IMR-90 (cell line): ENCODE measurements at regions not wholly inside any gene's neighbourhood (a gene's known extent, or its start where the extent isn't known, plus 50 kb on each side); places are given as distances from the start of the nearest gene placed in this dataset.

Experiments
- ATAC-seq: fragments of 200-7000 bp; cut with Tn5 transposase; 2 replicates; pipeline ENCODE4 v1.9.1; 2020; ENCODE audit warnings: low read depth, mild to moderate bottlenecking, moderate library complexity
- BruUV-seq: library from RNA; stranded (reverse); fragments of 400-500 nt; replicated peaks from 2 replicates; lab custom pipeline; 2021; lab: Mats Ljungman, UMichigan
- CTCF ChIA-PET: fragments of 300-600 bp; formaldehyde crosslinking; extraction: SDS; loops from one replicate; lab custom pipeline; 2021; ENCODE audit warnings: antibody characterized with exemption; lab: Yijun Ruan, JAX
- POLR2A ChIA-PET: fragments of 300-600 bp; sonication (Branson Sonifier 250); formaldehyde crosslinking; loops from one replicate; lab custom pipeline; 2022; ENCODE audit warnings: antibody characterized with exemption; ENCODE audit not compliant: unreplicated experiment; lab: Charles Lee
- DNase-seq: peaks from one replicate; pipeline ENCODE4 v3.0.0; 2013
- H2AFZ ChIP-seq: replicated peaks from 2 replicates; pipeline ENCODE3; 2013; ENCODE audit warnings: low read length, mild to moderate bottlenecking; ENCODE audit not compliant: poor library complexity
- H2AK5ac ChIP-seq: 2 replicates; pipeline ENCODE4 v1.6.1; 2013; ENCODE audit warnings: low read depth, low read length, inconsistent platforms
- H2AK9ac ChIP-seq: replicated peaks from 2 replicates; pipeline ENCODE3; 2013; ENCODE audit warnings: mild to moderate bottlenecking, low read depth, low read length, moderate library complexity; ENCODE audit not compliant: poor library complexity
- H2BK120ac ChIP-seq: 2 replicates; pipeline ENCODE4 v1.6.1; 2013; ENCODE audit warnings: low read depth, low read length, inconsistent platforms
- H2BK15ac ChIP-seq: 3 replicates; pipeline ENCODE4 v1.6.1; 2013; ENCODE audit warnings: low read depth, low read length, inconsistent platforms
- H2BK20ac ChIP-seq: 2 replicates; pipeline ENCODE4 v1.6.1; 2013; ENCODE audit warnings: low read depth, mild to moderate bottlenecking, inconsistent platforms, low read length, moderate library complexity
- H2BK5ac ChIP-seq: 2 replicates; pipeline ENCODE4 v1.6.1; 2013; ENCODE audit warnings: mild to moderate bottlenecking, low read depth, low read length, inconsistent platforms; ENCODE audit not compliant: poor library complexity, severe bottlenecking
- H3K14ac ChIP-seq: replicated peaks from 2 replicates; pipeline ENCODE4 v1.6.1; 2013; ENCODE audit warnings: low read depth, low read length, inconsistent platforms
- H3K18ac ChIP-seq: 2 replicates; pipeline ENCODE4 v1.6.1; 2013; ENCODE audit warnings: low read depth, low read length, control low read depth
- H3K23ac ChIP-seq: 2 replicates; pipeline ENCODE4 v1.6.1; 2013; ENCODE audit warnings: low read depth, low read length, inconsistent platforms
- H3K27ac ChIP-seq: 2 replicates; pipeline ENCODE4 v1.5.1; 2013; ENCODE audit warnings: mild to moderate bottlenecking, control low read depth, low read length; ENCODE audit not compliant: insufficient read depth
- H3K27me3 ChIP-seq: 2 replicates; pipeline ENCODE4 v1.6.1; 2013; ENCODE audit warnings: low read length; ENCODE audit not compliant: control insufficient read depth, insufficient read depth
- H3K36me3 ChIP-seq: 2 replicates; pipeline ENCODE4 v1.6.1; 2013; ENCODE audit warnings: low read length, mixed read lengths; ENCODE audit not compliant: control insufficient read depth, insufficient read depth
- H3K4ac ChIP-seq: 2 replicates; pipeline ENCODE4 v1.6.1; 2013; ENCODE audit warnings: low read depth, low read length, inconsistent platforms
- H3K4me1 ChIP-seq: 2 replicates; pipeline ENCODE4 v1.6.1; 2013; ENCODE audit warnings: low read length, mixed read lengths; ENCODE audit not compliant: control insufficient read depth, insufficient read depth
- H3K4me2 ChIP-seq: 2 replicates; pipeline ENCODE4 v1.6.1; 2013; ENCODE audit warnings: low read depth, mild to moderate bottlenecking, control low read depth, low read length, moderate library complexity
- H3K4me3 ChIP-seq: 2 replicates; pipeline ENCODE4 v1.5.1; 2013; ENCODE audit warnings: low read depth, mild to moderate bottlenecking, control low read depth, low read length, moderate library complexity; ENCODE audit not compliant: insufficient read depth
- H3K56ac ChIP-seq: 2 replicates; pipeline ENCODE4 v1.6.1; 2013; ENCODE audit warnings: low read length, inconsistent platforms; ENCODE audit not compliant: insufficient read depth; ENCODE audit errors: extremely low read depth
- H3K79me1 ChIP-seq, 2 experiments: 2 replicates each; pipeline ENCODE4 v1.6.1; 2013; ENCODE audit warnings: low read length in 2 of 2, inconsistent platforms in 1 of 2, low read depth in 1 of 2
- H3K9ac ChIP-seq: 2 replicates; pipeline ENCODE4 v1.6.1; 2013; ENCODE audit warnings: low read depth, low read length, control low read depth
- H3K9me1 ChIP-seq: 2 replicates; pipeline ENCODE4 v1.6.1; 2013; ENCODE audit warnings: low read length, inconsistent platforms; ENCODE audit not compliant: insufficient read depth
- H3K9me3 ChIP-seq: 2 replicates; pipeline ENCODE4 v1.6.1; 2013; ENCODE audit warnings: low read length; ENCODE audit not compliant: control insufficient read depth, insufficient read depth
- H4K20me1 ChIP-seq: 2 replicates; pipeline ENCODE4 v1.6.1; 2013; ENCODE audit warnings: low read length, inconsistent platforms; ENCODE audit not compliant: insufficient read depth
- H4K5ac ChIP-seq: 2 replicates; pipeline ENCODE4 v1.6.1; 2013; ENCODE audit warnings: mild to moderate bottlenecking, low read depth, low read length, control low read depth
- H4K8ac ChIP-seq, 2 experiments: 2 replicates each; pipeline ENCODE4 v1.6.1; 2013; ENCODE audit warnings: low read depth in 2 of 2, low read length in 2 of 2, control low read depth in 1 of 2, inconsistent platforms in 1 of 2
- H4K91ac ChIP-seq: 2 replicates; pipeline ENCODE4 v1.6.1; 2013; ENCODE audit warnings: low read depth, low read length, inconsistent platforms; ENCODE audit not compliant: insufficient read depth
- CEBPB ChIP-seq: IDR thresholded peaks from 2 replicates; pipeline ENCODE4 v1.6.1; 2012; ENCODE audit warnings: low read depth, low read length, improper control_type of control experiment
- CHD1 ChIP-seq: IDR thresholded peaks from 2 replicates; pipeline ENCODE4 v1.6.1; 2012; ENCODE audit warnings: low read depth, low read length, improper control_type of control experiment
- FOS ChIP-seq: fragments of 150-350 bp; IDR thresholded peaks from 2 replicates; pipeline ENCODE4 v1.6.1; 2016; ENCODE audit warnings: low read depth, low read length
- MAFK ChIP-seq: IDR thresholded peaks from 2 replicates; pipeline ENCODE4 v1.6.1; 2012; ENCODE audit warnings: low read depth, low read length, improper control_type of control experiment
- MXI1 ChIP-seq: IDR thresholded peaks from 2 replicates; pipeline ENCODE4 v1.6.1; 2012; ENCODE audit warnings: low read depth, mild to moderate bottlenecking, low read length, moderate library complexity, borderline replicate concordance
- NFE2L2 ChIP-seq: fragments of 150-350 bp; IDR thresholded peaks from 2 replicates; pipeline ENCODE4 v1.6.1; 2016; ENCODE audit warnings: low read depth, mild to moderate bottlenecking, low read length
- POLR2A ChIP-seq: IDR thresholded peaks from 2 replicates; pipeline ENCODE4 v1.6.1; 2012; ENCODE audit warnings: mild to moderate bottlenecking, low read depth, low read length
- RAD21 ChIP-seq: IDR thresholded peaks from 2 replicates; pipeline ENCODE4 v1.6.1; 2012; ENCODE audit warnings: low read length, improper control_type of control experiment
- RCOR1 ChIP-seq: IDR thresholded peaks from 2 replicates; pipeline ENCODE4 v1.6.1; 2012; ENCODE audit warnings: mild to moderate bottlenecking, low read length, improper control_type of control experiment; ENCODE audit not compliant: insufficient replicate concordance
- RFX5 ChIP-seq: IDR thresholded peaks from 2 replicates; pipeline ENCODE4 v1.8.0; 2012; ENCODE audit warnings: low read depth, mild to moderate bottlenecking, low read length, moderate library complexity
- WGBS, 2 experiments: methylation state at CpG; one replicate each; pipeline versions ENCODE4 v1.1.5 to v1.1.7; 2013; ENCODE audit warnings: missing lambda C conversion rate in 2 of 2; ENCODE audit not compliant: insufficient read length in 1 of 2; ENCODE audit errors: extremely low coverage in 2 of 2; 5-methylcytosine and 5-hydroxymethylcytosine counted together
- dilution Hi-C: fragments of 300-500 bp; cut with HindIII; formaldehyde crosslinking; loops from one replicate; pipeline ENCODE4 v1.14.3; 2018; ENCODE audit warnings: low sequenced_read_pairs; ENCODE audit not compliant: unreplicated experiment
- in situ Hi-C: fragments of 300-500 bp; cut with MboI; formaldehyde crosslinking; loops from 3 replicates; pipeline ENCODE4 v1.14.3; 2019; ENCODE audit warnings: low sequenced_read_pairs, inconsistent platforms, mixed read lengths
- intact Hi-C: fragments of 100-400 bp; cut with micrococcal nuclease; formaldehyde crosslinking; loops from 2 replicates; pipeline ENCODE4 v1.10.0; 2022
- TF ChIP-seq, protein P1 (sequence below): fragments of 150-350 bp; IDR thresholded peaks from 2 replicates; pipeline ENCODE4 v1.6.1; 2016; ENCODE audit warnings: low read depth, mild to moderate bottlenecking, low read length, moderate library complexity, borderline replicate concordance

DNA sequence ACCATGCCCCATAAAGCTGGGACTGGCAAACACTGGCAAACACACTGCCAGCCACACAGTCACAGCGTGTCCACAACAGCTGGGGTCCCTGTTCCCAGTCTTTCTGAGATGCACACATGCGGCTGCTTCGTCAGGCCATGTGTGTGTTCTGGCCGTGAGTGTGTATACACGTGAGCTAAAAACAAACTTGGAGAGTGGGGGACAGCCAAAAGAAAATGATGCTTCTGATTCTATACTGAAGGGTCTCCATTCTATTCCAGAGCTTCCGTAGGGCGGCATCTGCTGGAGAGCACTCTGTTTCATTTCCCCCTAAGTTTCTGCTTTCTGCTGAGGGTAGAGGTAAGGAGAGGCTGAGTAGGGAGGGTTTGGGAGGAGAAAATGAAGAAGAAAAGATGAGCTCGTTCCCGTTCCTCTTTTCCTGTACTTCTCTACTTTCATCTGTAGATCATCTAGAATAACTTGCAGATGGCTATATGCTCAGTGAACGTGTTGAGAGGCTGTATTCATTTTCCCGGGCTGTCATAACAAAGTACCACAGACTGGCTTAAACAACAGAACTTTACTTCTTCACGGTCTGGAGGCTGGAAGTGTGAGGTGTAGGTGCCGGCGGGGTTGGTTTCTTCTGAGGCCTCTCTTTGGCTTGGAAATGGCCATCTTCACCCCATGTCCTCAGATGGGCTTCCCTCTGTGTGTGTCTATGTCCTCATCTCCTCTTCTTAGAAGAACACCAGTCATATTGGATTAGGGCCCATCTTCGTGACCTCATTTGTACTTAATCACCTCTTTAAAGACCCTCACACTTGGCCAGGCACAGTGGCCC lies 151.6 kb downstream of the TOMM20 start:
- Histone ChIP-seq H3K9ac (no peak overlapping the region), H2BK5ac (peak overlapping the region; percentile 43), H3K4me1 (peaks cover 57% of the 10 kb centered on the region), H3K36me3 (no peaks in the 10 kb centered on the region), H4K20me1 (no peaks in the 10 kb centered on the region), H2BK20ac (peak overlapping the region; percentile 58), H3K18ac (peak overlapping the region; percentile 25), H4K8ac (0 out of 4 replicates have a peak overlapping the region, but pooled peaks of 1 of the 2 experiments have one; percentile 8), H2AK9ac (no peak overlapping the region), H3K9me3 (no peaks in the 10 kb centered on the region), H3K4ac (peak overlapping the region; percentile 52), H3K9me1 (peaks cover 51% of the 10 kb centered on the region), H2AK5ac (peak overlapping the region; percentile 72), H3K27ac (no peak overlapping the region), H4K91ac (peak overlapping the region; percentile 74; the same call in 1 of the 2 replicates), H4K5ac (peak overlapping the region; percentile 18), H3K56ac (no peak overlapping the region), H2AFZ (no peak overlapping the region), H3K27me3 (no peaks in the 10 kb centered on the region), H3K4me2 (no peak overlapping the region), H3K23ac (no peak overlapping the region), H2BK15ac (peak overlapping the region; percentile 51; the same call in 2 of the 3 replicates), H3K4me3 (no peak overlapping the region), H3K79me1 (peaks cover 0 to 18% of the 10 kb centered on the region in 2 experiments; a peak in 2 of 4 replicates), H3K14ac (peak overlapping the region; percentile 8; the same call in 1 of the 2 replicates), H2BK120ac (peak overlapping the region; percentile 60)
- intact Hi-C loops, result no loop called here
- dilution Hi-C loops, result no loop called here
- in situ Hi-C loops, result loop anchor here (5.0 to 10.0 kb wide), 2 partner anchors 252 to 480 kb away; no protein-coding TSS in a partner anchor
- ChIA-PET POLR2A (no interaction called here), CTCF (interaction anchor here (0.8 kb wide), 1 partner anchor 40 kb away, joined by 3 read pairs; no protein-coding TSS in a partner anchor)
- BruUV-seq, result no TSS peak
- WGBS, 2 experiments, result 100% methylated on average over 2 of the region's 15 CpGs; no CpG with 5 or more reads in 1 of the 2 experiments
- DNase-seq (no peak), ATAC-seq (no peak)
- TF ChIP-seq MXI1, result no peak
- no peak for TF ChIP-seq MAFK
- no peak for TF ChIP-seq POLR2A
- TF ChIP-seq NFE2L2, result no peak
- TF ChIP-seq CHD1, result no peak
- TF ChIP-seq, protein P1, sequence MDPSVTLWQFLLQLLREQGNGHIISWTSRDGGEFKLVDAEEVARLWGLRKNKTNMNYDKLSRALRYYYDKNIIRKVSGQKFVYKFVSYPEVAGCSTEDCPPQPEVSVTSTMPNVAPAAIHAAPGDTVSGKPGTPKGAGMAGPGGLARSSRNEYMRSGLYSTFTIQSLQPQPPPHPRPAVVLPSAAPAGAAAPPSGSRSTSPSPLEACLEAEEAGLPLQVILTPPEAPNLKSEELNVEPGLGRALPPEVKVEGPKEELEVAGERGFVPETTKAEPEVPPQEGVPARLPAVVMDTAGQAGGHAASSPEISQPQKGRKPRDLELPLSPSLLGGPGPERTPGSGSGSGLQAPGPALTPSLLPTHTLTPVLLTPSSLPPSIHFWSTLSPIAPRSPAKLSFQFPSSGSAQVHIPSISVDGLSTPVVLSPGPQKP, result no peak
- TF ChIP-seq CEBPB, result no peak
- no peak for TF ChIP-seq RFX5
- no peak for TF ChIP-seq RAD21
- no peak for TF ChIP-seq FOS
- no peak for TF ChIP-seq RCOR1
